IMR-90 (cell line): ENCODE measurements at regions not wholly inside any gene's neighbourhood (a gene's known extent, or its start where the extent isn't known, plus 50 kb on each side); places are given as distances from the start of the nearest gene placed in this dataset.

Experiments used
- ATAC-seq: fragments of 200-7000 bp; cut with Tn5 transposase; 2 replicates; pipeline ENCODE4 v1.9.1; 2020; ENCODE audit warnings: low read depth, mild to moderate bottlenecking, moderate library complexity
- BruUV-seq: library from RNA; stranded (reverse); fragments of 400-500 nt; replicated peaks from 2 replicates; lab custom pipeline; 2021; lab: Mats Ljungman, UMichigan
- CTCF ChIA-PET: fragments of 300-600 bp; formaldehyde crosslinking; extraction: SDS; loops from one replicate; lab custom pipeline; 2021; ENCODE audit warnings: antibody characterized with exemption; lab: Yijun Ruan, JAX
- POLR2A ChIA-PET: fragments of 300-600 bp; sonication (Branson Sonifier 250); formaldehyde crosslinking; loops from one replicate; lab custom pipeline; 2022; ENCODE audit warnings: antibody characterized with exemption; ENCODE audit not compliant: unreplicated experiment; lab: Charles Lee
- DNase-seq: peaks from one replicate; pipeline ENCODE4 v3.0.0; 2013
- H2AFZ ChIP-seq: replicated peaks from 2 replicates; pipeline ENCODE3; 2013; ENCODE audit warnings: low read length, mild to moderate bottlenecking; ENCODE audit not compliant: poor library complexity
- H2AK5ac ChIP-seq: 2 replicates; pipeline ENCODE4 v1.6.1; 2013; ENCODE audit warnings: low read depth, low read length, inconsistent platforms
- H2AK9ac ChIP-seq: replicated peaks from 2 replicates; pipeline ENCODE3; 2013; ENCODE audit warnings: mild to moderate bottlenecking, low read depth, low read length, moderate library complexity; ENCODE audit not compliant: poor library complexity
- H2BK120ac ChIP-seq: 2 replicates; pipeline ENCODE4 v1.6.1; 2013; ENCODE audit warnings: low read depth, low read length, inconsistent platforms
- H2BK15ac ChIP-seq: 3 replicates; pipeline ENCODE4 v1.6.1; 2013; ENCODE audit warnings: low read depth, low read length, inconsistent platforms
- H2BK20ac ChIP-seq: 2 replicates; pipeline ENCODE4 v1.6.1; 2013; ENCODE audit warnings: low read depth, mild to moderate bottlenecking, inconsistent platforms, low read length, moderate library complexity
- H2BK5ac ChIP-seq: 2 replicates; pipeline ENCODE4 v1.6.1; 2013; ENCODE audit warnings: mild to moderate bottlenecking, low read depth, low read length, inconsistent platforms; ENCODE audit not compliant: poor library complexity, severe bottlenecking
- H3K14ac ChIP-seq: replicated peaks from 2 replicates; pipeline ENCODE4 v1.6.1; 2013; ENCODE audit warnings: low read depth, low read length, inconsistent platforms
- H3K18ac ChIP-seq: 2 replicates; pipeline ENCODE4 v1.6.1; 2013; ENCODE audit warnings: low read depth, low read length, control low read depth
- H3K23ac ChIP-seq: 2 replicates; pipeline ENCODE4 v1.6.1; 2013; ENCODE audit warnings: low read depth, low read length, inconsistent platforms
- H3K27ac ChIP-seq: 2 replicates; pipeline ENCODE4 v1.5.1; 2013; ENCODE audit warnings: mild to moderate bottlenecking, control low read depth, low read length; ENCODE audit not compliant: insufficient read depth
- H3K27me3 ChIP-seq: 2 replicates; pipeline ENCODE4 v1.6.1; 2013; ENCODE audit warnings: low read length; ENCODE audit not compliant: control insufficient read depth, insufficient read depth
- H3K36me3 ChIP-seq: 2 replicates; pipeline ENCODE4 v1.6.1; 2013; ENCODE audit warnings: low read length, mixed read lengths; ENCODE audit not compliant: control insufficient read depth, insufficient read depth
- H3K4ac ChIP-seq: 2 replicates; pipeline ENCODE4 v1.6.1; 2013; ENCODE audit warnings: low read depth, low read length, inconsistent platforms
- H3K4me1 ChIP-seq: 2 replicates; pipeline ENCODE4 v1.6.1; 2013; ENCODE audit warnings: low read length, mixed read lengths; ENCODE audit not compliant: control insufficient read depth, insufficient read depth
- H3K4me2 ChIP-seq: 2 replicates; pipeline ENCODE4 v1.6.1; 2013; ENCODE audit warnings: low read depth, mild to moderate bottlenecking, control low read depth, low read length, moderate library complexity
- H3K4me3 ChIP-seq: 2 replicates; pipeline ENCODE4 v1.5.1; 2013; ENCODE audit warnings: low read depth, mild to moderate bottlenecking, control low read depth, low read length, moderate library complexity; ENCODE audit not compliant: insufficient read depth
- H3K56ac ChIP-seq: 2 replicates; pipeline ENCODE4 v1.6.1; 2013; ENCODE audit warnings: low read length, inconsistent platforms; ENCODE audit not compliant: insufficient read depth; ENCODE audit errors: extremely low read depth
- H3K79me1 ChIP-seq, 2 experiments: 2 replicates each; pipeline ENCODE4 v1.6.1; 2013; ENCODE audit warnings: low read length in 2 of 2, inconsistent platforms in 1 of 2, low read depth in 1 of 2
- H3K9ac ChIP-seq: 2 replicates; pipeline ENCODE4 v1.6.1; 2013; ENCODE audit warnings: low read depth, low read length, control low read depth
- H3K9me1 ChIP-seq: 2 replicates; pipeline ENCODE4 v1.6.1; 2013; ENCODE audit warnings: low read length, inconsistent platforms; ENCODE audit not compliant: insufficient read depth
- H3K9me3 ChIP-seq: 2 replicates; pipeline ENCODE4 v1.6.1; 2013; ENCODE audit warnings: low read length; ENCODE audit not compliant: control insufficient read depth, insufficient read depth
- H4K20me1 ChIP-seq: 2 replicates; pipeline ENCODE4 v1.6.1; 2013; ENCODE audit warnings: low read length, inconsistent platforms; ENCODE audit not compliant: insufficient read depth
- H4K5ac ChIP-seq: 2 replicates; pipeline ENCODE4 v1.6.1; 2013; ENCODE audit warnings: mild to moderate bottlenecking, low read depth, low read length, control low read depth
- H4K8ac ChIP-seq, 2 experiments: 2 replicates each; pipeline ENCODE4 v1.6.1; 2013; ENCODE audit warnings: low read depth in 2 of 2, low read length in 2 of 2, control low read depth in 1 of 2, inconsistent platforms in 1 of 2
- H4K91ac ChIP-seq: 2 replicates; pipeline ENCODE4 v1.6.1; 2013; ENCODE audit warnings: low read depth, low read length, inconsistent platforms; ENCODE audit not compliant: insufficient read depth
- CEBPB ChIP-seq: IDR thresholded peaks from 2 replicates; pipeline ENCODE4 v1.6.1; 2012; ENCODE audit warnings: low read depth, low read length, improper control_type of control experiment
- MAFK ChIP-seq: IDR thresholded peaks from 2 replicates; pipeline ENCODE4 v1.6.1; 2012; ENCODE audit warnings: low read depth, low read length, improper control_type of control experiment
- MAZ ChIP-seq: IDR thresholded peaks from 2 replicates; pipeline ENCODE4 v1.6.1; 2012; ENCODE audit warnings: low read depth, mild to moderate bottlenecking, low read length, improper control_type of control experiment, moderate library complexity, borderline replicate concordance
- NFE2L2 ChIP-seq: fragments of 150-350 bp; IDR thresholded peaks from 2 replicates; pipeline ENCODE4 v1.6.1; 2016; ENCODE audit warnings: low read depth, mild to moderate bottlenecking, low read length
- POLR2A ChIP-seq: IDR thresholded peaks from 2 replicates; pipeline ENCODE4 v1.6.1; 2012; ENCODE audit warnings: mild to moderate bottlenecking, low read depth, low read length
- RCOR1 ChIP-seq: IDR thresholded peaks from 2 replicates; pipeline ENCODE4 v1.6.1; 2012; ENCODE audit warnings: mild to moderate bottlenecking, low read length, improper control_type of control experiment; ENCODE audit not compliant: insufficient replicate concordance
- USF2 ChIP-seq: fragments of 150-350 bp; IDR thresholded peaks from 2 replicates; pipeline ENCODE4 v1.6.1; 2017; ENCODE audit warnings: mild to moderate bottlenecking, antibody characterized with exemption, low read length, low read depth
- WGBS, 2 experiments: methylation state at CpG; one replicate each; pipeline versions ENCODE4 v1.1.5 to v1.1.7; 2013; ENCODE audit warnings: missing lambda C conversion rate in 2 of 2; ENCODE audit not compliant: insufficient read length in 1 of 2; ENCODE audit errors: extremely low coverage in 2 of 2; 5-methylcytosine and 5-hydroxymethylcytosine counted together
- dilution Hi-C: fragments of 300-500 bp; cut with HindIII; formaldehyde crosslinking; loops from one replicate; pipeline ENCODE4 v1.14.3; 2018; ENCODE audit warnings: low sequenced_read_pairs; ENCODE audit not compliant: unreplicated experiment
- in situ Hi-C: fragments of 300-500 bp; cut with MboI; formaldehyde crosslinking; loops from 3 replicates; pipeline ENCODE4 v1.14.3; 2019; ENCODE audit warnings: low sequenced_read_pairs, inconsistent platforms, mixed read lengths
- intact Hi-C: fragments of 100-400 bp; cut with micrococcal nuclease; formaldehyde crosslinking; loops from 2 replicates; pipeline ENCODE4 v1.10.0; 2022

- Histone ChIP-seq H3K9me1 (no peaks in the 10 kb centered on the region), H2AK5ac (no peak overlapping the region), H2BK120ac (no peak overlapping the region), H4K5ac (no peak overlapping the region), H4K20me1 (no peaks in the 10 kb centered on the region), H3K4me2 (no peak overlapping the region), H3K4me1 (peaks cover 2% of the 10 kb centered on the region; the same call in 1 of the 2 replicates), H2AK9ac (no peak overlapping the region), H2AFZ (no peak overlapping the region), H2BK20ac (no peak overlapping the region), H3K4me3 (no peak overlapping the region), H3K9me3 (peaks cover 3% of the 10 kb centered on the region; the same call in 1 of the 2 replicates), H2BK15ac (no peak overlapping the region), H2BK5ac (no peak overlapping the region), H3K36me3 (no peaks in the 10 kb centered on the region), H3K23ac (no peak overlapping the region), H3K27ac (no peak overlapping the region), H3K56ac (no peak overlapping the region), H3K27me3 (no peaks in the 10 kb centered on the region), H3K18ac (no peak overlapping the region), H4K8ac (no peak overlapping the region), H4K91ac (no peak overlapping the region), H3K14ac (no peak overlapping the region), H3K79me1 (no peaks in the 10 kb centered on the region), H3K9ac (no peak overlapping the region), H3K4ac (no peak overlapping the region)
- no peak for TF ChIP-seq POLR2A
- TF ChIP-seq RCOR1, result no peak
- no peak for TF ChIP-seq USF2
- no peak for TF ChIP-seq NFE2L2
- TF ChIP-seq MAFK, result no peak
- no peak for TF ChIP-seq MAZ
- no peak for TF ChIP-seq CEBPB
- dilution Hi-C loops, result no loop called here
- DNase-seq (no peak), ATAC-seq (no peak)
- in situ Hi-C loops, result no loop called here
- intact Hi-C loops, result no loop called here
- POLR2A ChIA-PET, result no interaction called here
- BruUV-seq, result no TSS peak
- no CpG with 5 or more reads among the region's 2 CpGs for WGBS, 2 experiments
- CTCF ChIA-PET, result no interaction called here
Measured at GRCh38 chr2:5977477-5977876, 285.3 kb downstream of the SOX11 start.
